AG04450 (cell line): ENCODE measurements at regions not wholly inside any gene's neighbourhood (a gene's known extent, or its start where the extent isn't known, plus 50 kb on each side); places are given as distances from the start of the nearest gene placed in this dataset.

Experiments
- CTCF ChIA-PET: fragments of 300-600, 350-600 bp; formaldehyde crosslinking; extraction: SDS; loops from one replicate; lab custom pipeline; 2022; ENCODE audit warnings: antibody characterized with exemption, inconsistent platforms; lab: Charles Lee
- POLR2A ChIA-PET: fragments of 350-600 bp; formaldehyde crosslinking; extraction: SDS; loops from one replicate; lab custom pipeline; 2021; ENCODE audit warnings: antibody characterized with exemption, inconsistent platforms; lab: Yijun Ruan, JAX
- DNase-seq: peaks from one replicate; pipeline ENCODE4 v3.0.0-alpha.2; 2011; ENCODE audit warnings: low read depth, low spot score
- H3K27ac ChIP-seq: one replicate; pipeline ENCODE4 v1.5.1; 2012; ENCODE audit warnings: low read depth, low read length, control low read depth
- H3K27me3 ChIP-seq: one replicate; pipeline ENCODE4 v1.6.0; 2012; ENCODE audit warnings: low read length; ENCODE audit not compliant: control insufficient read depth, insufficient read depth
- H3K4me3 ChIP-seq: 2 replicates; pipeline ENCODE4 v1.5.1; 2011; ENCODE audit warnings: mild to moderate bottlenecking, low read depth, low read length, control low read depth
- H3K9me3 ChIP-seq: 2 replicates; pipeline ENCODE4 v1.5.1; 2012; ENCODE audit warnings: low read length; ENCODE audit not compliant: control insufficient read depth, insufficient read depth
- CTCF ChIP-seq: IDR thresholded peaks from 2 replicates; pipeline ENCODE4 v1.5.1; 2011; ENCODE audit warnings: low read depth, low read length, control low read depth, inconsistent platforms

- Histone ChIP-seq H3K9me3 (peaks cover 17% of the 10 kb centered on the region), H3K4me3 (no peak overlapping the region), H3K27ac (no peak overlapping the region), H3K27me3 (no peaks in the 10 kb centered on the region)
- POLR2A ChIA-PET = no interaction called here
- CTCF ChIA-PET = no interaction called here
- DNase-seq = no peak
- no peak for TF ChIP-seq CTCF
Observed at GRCh38 chr1:30040081-30041019, 683.0 kb downstream of the MATN1 start.

GRCh38 chr1:30039354-30040080 lies 683.9 kb downstream of the MATN1 start:
- Histone ChIP-seq H3K27me3 (peaks cover under 1% of the 10 kb centered on the region), H3K27ac (no peak overlapping the region), H3K4me3 (no peak overlapping the region), H3K9me3 (peaks cover 17% of the 10 kb centered on the region)
- POLR2A ChIA-PET = no interaction called here
- CTCF ChIA-PET = no interaction called here
- DNase-seq = no peak
- no peak for TF ChIP-seq CTCF

GRCh38 chr1:30038134-30039025 lies 685.0 kb downstream of the MATN1 start:
- TF ChIP-seq CTCF = no peak
- ChIA-PET CTCF (no interaction called here), POLR2A (no interaction called here)

GRCh38 chr1:30037251-30038118 lies 685.9 kb downstream of the MATN1 start:
- TF ChIP-seq CTCF = no peak
- ChIA-PET CTCF (no interaction called here), POLR2A (no interaction called here)
- no peak for DNase-seq
- no peak overlapping the region for H3K4me3 ChIP-seq
- H3K27ac ChIP-seq = no peak overlapping the region
- peaks cover 8% of the 10 kb centered on the region for H3K9me3 ChIP-seq
- H3K27me3 ChIP-seq = peaks cover 3% of the 10 kb centered on the region

More at GRCh38 chr1:30038134-30039025, 685.0 kb downstream of the MATN1 start:
- H3K27me3 ChIP-seq = peaks cover 3% of the 10 kb centered on the region
- H3K4me3 ChIP-seq = no peak overlapping the region
- H3K27ac ChIP-seq = no peak overlapping the region
- H3K9me3 ChIP-seq = peaks cover 16% of the 10 kb centered on the region
- DNase-seq = no peak
